Kidney epithelial cell (primary cell): ENCODE measurements at regions not wholly inside any gene's neighbourhood (a gene's known extent, or its start where the extent isn't known, plus 50 kb on each side); places are given as distances from the start of the nearest gene placed in this dataset.

Experiments used
- DNase-seq: peaks from one replicate; pipeline ENCODE4 v3.0.0-alpha.2; 2010; ENCODE audit warnings: low read depth
- H3K27me3 ChIP-seq: 2 replicates; pipeline ENCODE4 v1.6.0; 2011; ENCODE audit warnings: low read length; ENCODE audit not compliant: control insufficient read depth, insufficient read depth
- H3K36me3 ChIP-seq: 2 replicates; pipeline ENCODE4 v1.5.1; 2011; ENCODE audit warnings: low read length; ENCODE audit not compliant: control insufficient read depth, insufficient read depth
- H3K4me3 ChIP-seq: 2 replicates; pipeline ENCODE4 v1.5.1; 2011; ENCODE audit warnings: low read depth, mild to moderate bottlenecking, control low read depth, low read length
- TF ChIP-seq, protein P1 (sequence below): IDR thresholded peaks from 2 replicates; pipeline ENCODE4 v1.5.1; 2011; ENCODE audit warnings: mild to moderate bottlenecking, moderate library complexity, low read length, control low read depth, inconsistent platforms; ENCODE audit not compliant: insufficient read depth, poor library complexity, severe bottlenecking

DNA sequence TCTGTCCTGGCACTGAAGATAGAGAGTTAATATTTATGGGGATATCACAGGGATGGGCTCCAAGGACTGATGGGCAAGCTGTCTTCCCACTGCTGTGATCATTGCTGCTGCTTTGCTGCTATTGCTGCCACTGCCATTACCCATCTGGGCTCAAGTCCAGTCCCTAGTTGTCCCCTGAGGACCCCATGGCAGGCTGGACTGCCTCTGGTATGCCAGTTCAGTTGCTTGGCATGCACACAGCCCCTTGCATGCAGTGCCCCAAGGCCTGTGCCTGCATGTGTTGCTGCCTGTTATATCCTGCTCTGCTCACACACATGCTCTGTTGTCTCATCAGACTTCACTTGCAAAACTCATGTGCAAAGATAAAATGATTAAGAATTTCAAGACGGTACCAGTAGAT is 109.5 kb downstream of the ADRA2A start:
- no peaks in the 10 kb centered on the region for H3K36me3 ChIP-seq
- no peak for DNase-seq
- H3K4me3 ChIP-seq, result no peak overlapping the region
- H3K27me3 ChIP-seq, result no peaks in the 10 kb centered on the region
- TF ChIP-seq, protein P1, sequence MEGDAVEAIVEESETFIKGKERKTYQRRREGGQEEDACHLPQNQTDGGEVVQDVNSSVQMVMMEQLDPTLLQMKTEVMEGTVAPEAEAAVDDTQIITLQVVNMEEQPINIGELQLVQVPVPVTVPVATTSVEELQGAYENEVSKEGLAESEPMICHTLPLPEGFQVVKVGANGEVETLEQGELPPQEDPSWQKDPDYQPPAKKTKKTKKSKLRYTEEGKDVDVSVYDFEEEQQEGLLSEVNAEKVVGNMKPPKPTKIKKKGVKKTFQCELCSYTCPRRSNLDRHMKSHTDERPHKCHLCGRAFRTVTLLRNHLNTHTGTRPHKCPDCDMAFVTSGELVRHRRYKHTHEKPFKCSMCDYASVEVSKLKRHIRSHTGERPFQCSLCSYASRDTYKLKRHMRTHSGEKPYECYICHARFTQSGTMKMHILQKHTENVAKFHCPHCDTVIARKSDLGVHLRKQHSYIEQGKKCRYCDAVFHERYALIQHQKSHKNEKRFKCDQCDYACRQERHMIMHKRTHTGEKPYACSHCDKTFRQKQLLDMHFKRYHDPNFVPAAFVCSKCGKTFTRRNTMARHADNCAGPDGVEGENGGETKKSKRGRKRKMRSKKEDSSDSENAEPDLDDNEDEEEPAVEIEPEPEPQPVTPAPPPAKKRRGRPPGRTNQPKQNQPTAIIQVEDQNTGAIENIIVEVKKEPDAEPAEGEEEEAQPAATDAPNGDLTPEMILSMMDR, result no peak

DNA sequence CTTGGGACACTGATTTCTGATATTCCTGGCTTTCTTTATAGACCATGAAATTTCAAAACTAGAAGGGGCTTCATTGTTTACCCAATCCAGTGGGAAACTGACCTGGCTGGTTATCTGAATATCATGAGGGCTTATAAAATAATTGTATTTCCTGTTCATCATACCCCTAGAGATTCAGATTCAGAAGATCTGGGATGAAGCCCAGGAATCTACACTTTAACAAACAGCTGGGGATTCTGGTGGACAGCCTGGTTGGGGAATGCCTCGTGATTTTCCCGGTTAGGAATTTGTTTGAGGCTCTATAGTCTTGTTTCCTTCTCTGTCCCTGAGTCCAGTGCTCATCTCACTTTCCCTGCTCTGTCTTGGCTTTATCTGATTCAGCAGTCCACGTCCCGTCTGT is 110.3 kb downstream of the ADRA2A start:
- TF ChIP-seq, protein P1, result no peak
- no peaks in the 10 kb centered on the region for H3K36me3 ChIP-seq
- H3K4me3 ChIP-seq, result no peak overlapping the region
- no peaks in the 10 kb centered on the region for H3K27me3 ChIP-seq
- no peak for DNase-seq

DNA sequence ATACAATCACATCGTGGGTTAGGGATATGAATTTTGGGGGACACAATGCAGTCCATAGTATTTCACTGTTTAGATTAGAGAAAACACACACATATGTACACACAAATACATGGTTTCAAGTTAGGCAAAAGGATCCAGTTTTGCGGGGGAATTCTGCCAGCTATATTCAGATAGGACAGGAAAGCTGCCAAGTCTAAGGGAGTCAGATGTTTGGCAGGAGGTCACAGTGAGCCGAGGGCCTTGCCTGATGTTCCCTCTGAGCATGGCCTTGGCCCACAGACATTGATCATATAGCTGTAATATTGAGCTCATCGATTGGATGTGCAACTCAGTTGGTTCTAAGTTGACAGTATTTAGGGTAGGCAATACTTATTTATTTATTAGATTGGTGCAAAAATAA is 122.8 kb downstream of the ADRA2A start:
- no peaks in the 10 kb centered on the region for H3K36me3 ChIP-seq
- no peaks in the 10 kb centered on the region for H3K27me3 ChIP-seq
- DNase-seq, result no peak
- TF ChIP-seq, protein P1, result no peak
- H3K4me3 ChIP-seq, result no peak overlapping the region

DNA sequence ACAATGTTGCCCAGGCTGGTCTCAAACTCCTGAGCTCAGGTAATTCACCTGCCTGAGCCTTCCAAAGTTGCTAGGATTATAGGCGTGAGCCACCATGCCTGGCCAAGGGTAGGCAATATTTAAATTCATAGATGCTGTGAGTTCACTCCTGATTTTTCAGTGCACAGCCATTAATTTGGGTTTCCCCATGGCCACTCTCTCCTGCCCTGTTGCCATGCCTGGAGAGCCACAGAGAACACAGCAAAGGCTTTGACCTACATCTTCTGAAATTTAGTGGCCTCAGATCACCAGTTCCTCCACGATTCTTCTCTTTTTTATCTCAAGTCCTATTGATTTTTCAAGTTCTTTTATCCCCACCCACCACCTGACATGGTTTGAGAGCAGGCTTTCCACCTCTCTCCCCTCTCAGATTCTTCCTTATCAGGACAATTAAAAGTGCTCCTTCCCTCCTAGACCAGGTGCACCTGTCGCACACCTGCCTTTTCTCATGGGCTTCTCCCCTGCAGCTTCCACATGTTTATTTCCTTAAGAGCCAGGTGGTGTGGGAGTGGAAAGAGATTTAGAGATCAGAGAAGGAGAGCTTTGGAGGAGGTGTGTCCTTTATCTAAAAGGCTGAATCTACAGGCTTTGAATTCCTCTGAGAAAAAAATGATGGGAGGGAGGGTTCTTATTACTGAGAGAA is 123.8 kb downstream of the ADRA2A start:
- Histone ChIP-seq H3K27me3 (no peaks in the 10 kb centered on the region), H3K36me3 (no peaks in the 10 kb centered on the region), H3K4me3 (no peak overlapping the region)
- no peak for DNase-seq
- TF ChIP-seq, protein P1, result no peak

DNA sequence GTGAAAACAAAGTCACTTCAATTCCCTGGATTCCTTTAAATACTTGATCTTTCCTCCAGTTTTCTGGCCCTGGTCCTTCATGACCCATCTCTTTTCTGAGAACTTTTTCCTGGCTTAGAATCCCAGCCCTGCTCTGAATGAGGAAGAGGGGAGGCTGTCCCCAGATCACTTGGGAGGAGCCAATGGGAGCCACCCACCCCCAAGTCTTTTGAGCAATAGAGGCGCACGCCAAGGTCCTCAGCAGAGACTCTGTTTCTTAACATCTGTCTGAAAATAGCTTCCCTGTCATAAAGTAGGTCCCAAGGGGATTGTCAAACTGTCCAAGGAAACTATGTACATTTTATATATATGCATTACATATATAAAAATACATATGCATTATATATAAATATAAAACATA is 126.8 kb downstream of the ADRA2A start:
- DNase-seq, result no peak
- no peaks in the 10 kb centered on the region for H3K36me3 ChIP-seq
- H3K27me3 ChIP-seq, result no peaks in the 10 kb centered on the region
- no peak overlapping the region for H3K4me3 ChIP-seq
- TF ChIP-seq, protein P1, result no peak

DNA sequence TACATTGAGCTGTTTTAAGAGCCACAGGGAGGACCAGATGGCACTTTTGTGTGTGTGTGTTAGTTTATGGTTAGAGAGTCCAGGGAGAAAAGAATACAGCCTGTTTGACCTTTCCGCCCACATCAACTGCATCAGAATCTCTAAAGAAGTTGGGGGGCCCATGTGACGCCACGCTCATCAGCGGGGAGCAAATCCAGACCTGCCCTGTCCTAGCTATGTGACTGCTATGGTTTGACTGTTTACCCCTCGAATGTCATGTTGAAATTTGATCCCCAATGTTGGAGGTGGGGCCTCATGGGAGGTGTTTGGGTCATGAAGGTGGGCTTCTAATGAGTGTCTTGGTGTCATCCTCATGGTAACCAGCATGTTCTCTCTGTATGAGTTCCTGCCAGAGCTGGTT is 128.0 kb downstream of the ADRA2A start:
- Histone ChIP-seq H3K4me3 (no peak overlapping the region), H3K36me3 (no peaks in the 10 kb centered on the region), H3K27me3 (no peaks in the 10 kb centered on the region)
- no peak for DNase-seq
- TF ChIP-seq, protein P1, result no peak
